ENCODE measurements at regions not wholly inside any gene's neighbourhood (a gene's known extent, or its start where the extent isn't known, plus 50 kb on each side); places are given as distances from the start of the nearest gene placed in this dataset.

GRCh38 chr16:8108991-8109509 lies 481.3 kb downstream of the TMEM114 start:
- TF ChIP-seq POLR2A (IDR thresholded peaks at IDR 0.05; ENCODE audit: low read depth, low read length): no peak
- no peak for FAIRE-seq

DNA sequence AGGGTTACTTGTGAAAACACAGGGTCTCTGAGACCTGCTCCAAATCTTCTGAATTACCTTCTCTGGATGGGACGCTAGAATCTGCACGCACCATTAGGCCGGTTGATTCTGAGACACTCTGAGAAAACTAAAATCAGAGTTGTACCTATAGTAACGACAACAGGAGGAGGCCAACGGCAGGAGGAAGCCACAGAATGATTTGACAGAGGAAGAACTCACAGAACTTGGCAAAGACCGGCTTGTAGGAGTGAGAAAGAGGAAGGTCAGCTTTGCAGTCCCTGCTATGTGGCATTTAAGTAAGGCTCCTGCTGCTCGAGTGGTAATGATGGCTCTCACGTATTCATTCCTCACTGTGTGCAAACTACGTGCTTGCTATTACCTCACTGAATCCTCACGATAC lies 483.0 kb downstream of the TMEM114 start:
- no peak for DNase-seq (ENCODE audit: insufficient read length, low spot score)
- no peak for FAIRE-seq
- TF ChIP-seq POLR2A (IDR thresholded peaks at IDR 0.05; ENCODE audit: low read depth, low read length): no peak

More at GRCh38 chr16:8108991-8109509, 481.3 kb downstream of the TMEM114 start:
- no peak for DNase-seq (ENCODE audit: insufficient read length, low spot score)

DNA sequence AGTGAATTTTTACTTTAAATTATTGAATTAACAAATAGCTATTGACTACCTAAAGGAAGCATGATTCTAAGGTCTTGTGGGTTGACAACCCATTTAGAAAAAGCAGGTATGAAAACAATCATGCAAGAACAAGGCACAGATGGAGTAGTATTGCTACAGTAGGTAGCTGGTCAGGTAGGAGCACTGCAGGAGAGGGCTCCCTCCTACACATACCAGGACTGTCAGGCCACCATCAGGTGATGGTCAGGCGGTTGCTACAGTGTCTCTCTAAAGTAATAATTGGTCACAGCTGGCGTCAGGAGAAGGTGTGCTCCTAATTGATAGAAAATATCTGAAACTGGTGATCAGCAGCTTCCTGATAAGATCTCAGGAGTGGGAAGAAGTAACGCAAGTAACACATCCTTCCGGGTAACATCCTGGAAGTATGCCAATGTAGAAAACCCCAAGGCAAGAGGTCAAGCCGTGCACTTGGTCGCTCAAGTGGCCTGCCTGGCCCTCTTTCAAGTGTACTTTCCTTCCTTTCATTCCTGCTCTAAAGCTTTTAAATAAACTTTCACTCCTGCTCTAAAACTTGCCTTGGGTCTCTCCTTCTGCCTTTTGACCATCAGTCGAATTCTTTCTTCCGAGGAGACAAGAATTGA lies 486.5 kb downstream of the TMEM114 start:
- DNase-seq (ENCODE audit: insufficient read length, low spot score) (no peak), FAIRE-seq (no peak)
- no peak for TF ChIP-seq POLR2A (IDR thresholded peaks at IDR 0.05; ENCODE audit: low read depth, low read length)

- no peak for TF ChIP-seq POLR2A (IDR thresholded peaks at IDR 0.05; ENCODE audit: low read depth, low read length)
- DNase-seq (ENCODE audit: insufficient read length, low spot score) (no peak), FAIRE-seq (no peak)
These were observed 490.7 kb downstream of the TMEM114 start for GRCh38 chr16:8099586-8099985.

DNA sequence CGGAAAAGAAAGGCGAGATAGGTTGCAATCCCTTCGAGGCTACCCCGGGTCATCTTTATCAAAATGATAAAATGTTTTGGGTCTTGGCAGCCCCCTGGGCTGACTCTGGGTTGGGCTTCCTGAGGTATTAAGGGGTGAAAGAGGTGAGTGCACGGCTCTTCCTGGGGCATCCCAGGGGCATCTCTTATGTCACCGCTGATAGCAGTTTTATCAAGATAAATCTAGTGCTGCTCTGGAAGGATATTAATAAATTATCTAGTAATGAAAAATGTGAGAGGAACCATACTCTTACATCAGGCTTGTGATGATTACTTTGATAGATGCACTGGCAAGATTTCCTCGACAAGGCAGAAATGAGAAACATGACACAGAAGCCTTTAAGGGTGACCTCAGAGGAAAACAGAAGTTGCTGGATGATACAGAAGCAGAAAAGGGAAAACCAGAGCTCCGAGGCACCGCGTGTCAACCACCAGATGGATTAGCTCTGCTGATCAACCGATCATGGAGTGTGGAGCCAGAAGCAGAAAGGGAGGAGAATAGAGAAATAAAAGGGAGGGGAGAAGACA lies 491.3 kb downstream of the TMEM114 start:
- FAIRE-seq (no peak), DNase-seq (ENCODE audit: insufficient read length, low spot score) (no peak)
- no peak for TF ChIP-seq POLR2A (IDR thresholded peaks at IDR 0.05; ENCODE audit: low read depth, low read length)

DNA sequence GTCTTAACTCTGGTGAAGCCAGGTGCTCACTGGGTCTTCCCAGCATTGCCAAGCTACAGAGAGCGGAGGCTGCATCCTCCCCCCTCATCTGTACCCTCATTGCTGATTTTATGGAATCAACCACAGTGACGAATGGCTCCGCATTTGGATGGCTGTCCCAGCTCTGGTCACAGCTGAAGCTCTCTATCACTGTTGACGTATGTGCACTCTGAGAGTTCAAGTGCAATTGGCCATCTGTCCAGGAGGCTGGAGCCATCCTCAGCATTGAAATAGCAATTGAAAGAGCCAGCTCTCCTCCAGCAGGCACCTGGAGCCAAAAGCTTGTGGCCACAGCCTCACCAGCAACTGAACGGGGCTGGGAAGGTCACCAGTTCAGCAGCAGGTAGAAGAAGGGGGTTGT lies 494.1 kb downstream of the TMEM114 start:
- no peak for DNase-seq (ENCODE audit: insufficient read length, low spot score)
- no peak for FAIRE-seq
- no peak for TF ChIP-seq POLR2A (IDR thresholded peaks at IDR 0.05; ENCODE audit: low read depth, low read length)

DNA sequence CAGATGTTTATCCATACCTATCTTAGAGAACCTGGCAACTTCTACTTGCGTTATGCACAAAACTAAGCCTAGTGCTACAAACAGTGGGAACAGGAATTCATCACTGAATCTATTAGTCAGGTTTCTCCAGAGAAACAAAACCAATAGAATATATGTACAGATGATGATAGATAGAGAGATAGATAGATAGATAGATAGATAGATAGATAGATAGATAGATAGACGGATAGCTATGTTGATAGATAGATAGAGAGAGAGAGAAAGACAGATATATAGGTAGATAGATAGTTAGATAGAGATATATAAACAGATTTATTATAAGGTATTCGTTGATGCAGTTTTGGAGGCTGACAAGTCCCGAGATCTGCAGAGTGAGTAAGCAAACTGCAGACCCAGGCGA lies 495.6 kb downstream of the TMEM114 start:
- FAIRE-seq: no peak
- no peak for DNase-seq (ENCODE audit: insufficient read length, low spot score)

GRCh38 chr16:8088820-8089338 lies 501.4 kb downstream of the TMEM114 start:
- no peak for DNase-seq (ENCODE audit: insufficient read length, low spot score)
- TF ChIP-seq POLR2A (IDR thresholded peaks at IDR 0.05; ENCODE audit: low read depth, low read length): no peak
- no peak for FAIRE-seq

More for the DNA sequence above, 495.6 kb downstream of the TMEM114 start:
- TF ChIP-seq POLR2A (IDR thresholded peaks at IDR 0.05; ENCODE audit: low read depth, low read length): no peak

DNA sequence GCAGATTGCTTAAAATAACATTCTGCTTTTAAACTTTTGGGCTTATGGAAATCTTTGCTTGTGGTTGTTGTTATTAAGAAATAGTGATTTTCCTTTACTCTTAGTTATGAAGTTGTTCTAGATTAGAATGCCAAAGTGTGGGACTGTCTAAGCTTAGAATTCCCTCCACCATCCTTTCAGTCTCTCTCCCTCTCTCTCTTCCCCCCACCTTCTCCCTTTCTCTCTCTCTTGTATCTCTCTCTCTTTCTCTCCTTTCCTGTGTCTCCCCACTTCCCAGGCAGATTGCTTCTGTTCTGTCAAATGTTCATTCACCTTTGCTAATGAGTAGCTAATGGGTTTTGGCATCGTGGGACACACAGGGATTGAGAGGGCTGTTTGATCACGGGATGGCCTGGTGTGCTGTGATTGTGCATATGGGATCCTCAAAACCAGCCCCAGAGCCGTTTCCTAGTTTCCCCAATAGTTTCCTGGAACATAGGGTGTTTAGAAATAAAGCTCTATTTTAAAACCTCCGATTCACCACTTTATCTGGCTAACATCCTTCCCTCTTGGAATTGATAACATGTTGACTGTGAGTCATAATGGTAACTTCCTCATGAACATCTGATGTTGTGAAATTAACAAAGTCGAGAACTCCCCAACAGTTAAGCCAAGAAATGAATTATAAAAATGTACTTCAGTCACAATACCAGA lies 502.6 kb downstream of the TMEM114 start:
- no peak for FAIRE-seq

GRCh38 chr16:8087146-8087545 lies 503.2 kb downstream of the TMEM114 start:
- no peak for DNase-seq (ENCODE audit: insufficient read length, low spot score)
- FAIRE-seq: no peak
- no peak for TF ChIP-seq POLR2A (IDR thresholded peaks at IDR 0.05; ENCODE audit: low read depth, low read length)

More for the DNA sequence above, 502.6 kb downstream of the TMEM114 start:
- DNase-seq (ENCODE audit: insufficient read length, low spot score): no peak
- TF ChIP-seq POLR2A (IDR thresholded peaks at IDR 0.05; ENCODE audit: low read depth, low read length): no peak

DNA sequence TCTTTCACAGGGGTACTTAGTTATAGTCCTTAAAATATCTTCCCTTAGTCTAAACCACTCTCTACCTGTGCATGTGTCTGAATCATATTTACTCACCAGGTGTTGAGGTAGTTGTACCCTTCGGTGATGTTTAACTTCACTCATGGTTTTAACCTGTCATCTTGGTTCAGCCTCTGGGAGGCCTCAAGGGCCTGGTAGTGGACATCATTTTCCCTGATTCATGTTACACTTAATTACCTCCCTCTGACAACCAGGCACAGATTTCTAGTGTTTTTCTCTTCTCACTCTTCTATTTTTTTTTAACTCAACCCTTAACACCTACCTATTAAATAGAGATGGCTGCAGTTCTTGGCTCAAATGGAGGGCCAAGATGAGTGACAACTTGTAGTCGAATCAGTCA lies 505.4 kb downstream of the TMEM114 start:
- DNase-seq (ENCODE audit: insufficient read length, low spot score) (no peak), FAIRE-seq (no peak)
- no peak for TF ChIP-seq POLR2A (IDR thresholded peaks at IDR 0.05; ENCODE audit: low read depth, low read length)

DNA sequence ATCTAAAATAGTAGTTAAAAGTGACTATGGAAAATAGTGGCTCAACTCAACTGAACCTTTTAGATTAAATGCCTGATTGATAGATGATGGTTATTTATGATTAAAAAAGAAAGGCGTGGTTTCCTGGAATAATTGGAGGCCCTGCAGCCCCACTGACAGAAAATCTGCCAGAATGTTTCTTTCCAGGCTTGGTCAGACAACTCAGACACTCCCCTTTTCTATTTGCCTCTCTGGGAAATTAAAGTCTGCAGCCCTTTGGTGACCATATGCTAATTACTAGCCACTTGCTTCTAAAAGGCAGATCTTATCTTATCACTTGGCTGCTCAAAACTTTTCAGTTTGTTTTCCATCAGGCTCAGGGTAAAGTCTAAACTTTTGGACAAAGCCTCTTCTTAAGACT lies 506.0 kb downstream of the TMEM114 start:
- DNase-seq (ENCODE audit: insufficient read length, low spot score): no peak
- no peak for TF ChIP-seq POLR2A (IDR thresholded peaks at IDR 0.05; ENCODE audit: low read depth, low read length)
- no peak for FAIRE-seq

DNA sequence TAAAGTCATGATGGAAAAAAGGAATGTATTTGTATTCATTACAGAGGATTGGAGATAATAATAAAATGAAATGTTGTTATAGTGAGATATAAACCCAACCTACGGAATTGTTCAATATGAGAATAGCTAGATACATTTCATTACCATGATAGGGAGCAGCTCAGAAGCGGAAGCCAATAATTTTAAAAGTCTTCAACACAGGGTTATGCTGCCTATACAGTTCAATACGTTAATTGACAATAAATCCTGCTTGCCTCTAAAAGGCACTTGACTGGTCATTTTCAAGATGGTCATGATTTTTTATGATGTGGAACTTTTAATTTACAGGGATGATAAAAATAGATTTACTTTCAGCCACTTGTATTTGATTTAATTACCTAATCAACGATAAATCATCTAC lies 506.8 kb downstream of the TMEM114 start:
- DNase-seq (ENCODE audit: insufficient read length, low spot score) (no peak), FAIRE-seq (no peak)
- TF ChIP-seq POLR2A (IDR thresholded peaks at IDR 0.05; ENCODE audit: low read depth, low read length): no peak

- no peak for TF ChIP-seq POLR2A (IDR thresholded peaks at IDR 0.05; ENCODE audit: low read depth, low read length)
- DNase-seq (ENCODE audit: insufficient read length, low spot score): no peak
- FAIRE-seq: no peak
These were observed 509.5 kb downstream of the TMEM114 start for GRCh38 chr16:8080817-8081216.

Data from H54 (cell line).